ENCODE measurements at regions not wholly inside any gene's neighbourhood (a gene's known extent, or its start where the extent isn't known, plus 50 kb on each side); places are given as distances from the start of the nearest gene placed in this dataset.

GRCh38 chr13:87003265-87003664 lies 667.9 kb upstream of the SLITRK5 start:
- TF ChIP-seq CTCF (IDR thresholded peaks at IDR 0.05; ENCODE audit: low read depth, low read length): no peak
- no peaks in the 10 kb centered on the region for H3K9me3 ChIP-seq (ENCODE audit: low read depth)
- no peaks in the 10 kb centered on the region for H3K27me3 ChIP-seq
- H3K36me3 ChIP-seq: no peaks in the 10 kb centered on the region
- no peaks in the 10 kb centered on the region for H3K4me1 ChIP-seq (ENCODE audit: low read depth)
- no peak for DNase-seq (ENCODE audit: low read depth in 1 of 2, low spot score in 1 of 2)
- no peak overlapping the region for H3K4me3 ChIP-seq
- H3K27ac ChIP-seq: no peak overlapping the region

GRCh38 chr13:87005511-87005910 lies 665.7 kb upstream of the SLITRK5 start:
- no peak for DNase-seq (ENCODE audit: low read depth in 1 of 2, low spot score in 1 of 2)
- Histone ChIP-seq H3K27ac (no peak overlapping the region), H3K4me1 (ENCODE audit: low read depth) (no peaks in the 10 kb centered on the region), H3K4me3 (no peak overlapping the region), H3K36me3 (no peaks in the 10 kb centered on the region), H3K27me3 (no peaks in the 10 kb centered on the region), H3K9me3 (ENCODE audit: low read depth) (no peaks in the 10 kb centered on the region)
- no peak for TF ChIP-seq CTCF (IDR thresholded peaks at IDR 0.05; ENCODE audit: low read depth, low read length)

- peak in 1 of 2 donors; percentile 0 for DNase-seq (ENCODE audit: low read depth in 1 of 2, low spot score in 1 of 2)
- no peak for TF ChIP-seq CTCF (IDR thresholded peaks at IDR 0.05; ENCODE audit: low read depth, low read length)
- H3K27ac ChIP-seq: no peak overlapping the region
- H3K36me3 ChIP-seq: no peaks in the 10 kb centered on the region
- H3K27me3 ChIP-seq: no peaks in the 10 kb centered on the region
- H3K4me3 ChIP-seq: no peak overlapping the region
- no peaks in the 10 kb centered on the region for H3K4me1 ChIP-seq (ENCODE audit: low read depth)
- no peaks in the 10 kb centered on the region for H3K9me3 ChIP-seq (ENCODE audit: low read depth)
These were observed 635.6 kb upstream of the SLITRK5 start for GRCh38 chr13:87035526-87035925.

- no peaks in the 10 kb centered on the region for H3K4me1 ChIP-seq (ENCODE audit: low read depth)
- H3K9me3 ChIP-seq (ENCODE audit: low read depth): no peaks in the 10 kb centered on the region
- no peak overlapping the region for H3K4me3 ChIP-seq
- no peaks in the 10 kb centered on the region for H3K27me3 ChIP-seq
- H3K36me3 ChIP-seq: no peaks in the 10 kb centered on the region
- H3K27ac ChIP-seq: no peak overlapping the region
- no peak for TF ChIP-seq CTCF (IDR thresholded peaks at IDR 0.05; ENCODE audit: low read depth, low read length)
- DNase-seq (ENCODE audit: low read depth in 1 of 2, low spot score in 1 of 2): no peak
These were observed 628.2 kb upstream of the SLITRK5 start for GRCh38 chr13:87042946-87043345.

- Histone ChIP-seq H3K36me3 (no peaks in the 10 kb centered on the region), H3K27me3 (no peaks in the 10 kb centered on the region), H3K4me1 (ENCODE audit: low read depth) (no peaks in the 10 kb centered on the region), H3K27ac (no peak overlapping the region), H3K4me3 (no peak overlapping the region), H3K9me3 (ENCODE audit: low read depth) (no peaks in the 10 kb centered on the region)
- no peak for TF ChIP-seq CTCF (IDR thresholded peaks at IDR 0.05; ENCODE audit: low read depth, low read length)
- DNase-seq (ENCODE audit: low read depth in 1 of 2, low spot score in 1 of 2): no peak
These were observed 618.4 kb upstream of the SLITRK5 start for GRCh38 chr13:87052731-87053130.

Measured in cardiac muscle cell (in vitro differentiated cells and primary cell).